NCI-H774 (cell line): ENCODE measurements at regions not wholly inside any gene's neighbourhood (a gene's known extent, or its start where the extent isn't known, plus 50 kb on each side); places are given as distances from the start of the nearest gene placed in this dataset.

Source experiments
- DNase-seq: peaks from one replicate; lab custom pipeline; 2025; lab: John Stamatoyannopoulos, UW

GRCh38 chr13:73514208-73514607, 455.4 kb downstream of the KLF5 start:
- DNase-seq, result no peak

- no peak for DNase-seq
These were observed 454.9 kb downstream of the KLF5 start for GRCh38 chr13:73513751-73514150.

GRCh38 chr13:73508841-73509240, 450.0 kb downstream of the KLF5 start:
- no peak for DNase-seq

- no peak for DNase-seq
These were observed 446.6 kb downstream of the KLF5 start for GRCh38 chr13:73505376-73505890.

GRCh38 chr13:73499695-73500094, 440.9 kb downstream of the KLF5 start:
- DNase-seq, result no peak

GRCh38 chr13:73497430-73497829, 438.6 kb downstream of the KLF5 start:
- DNase-seq, result no peak

- no peak for DNase-seq
These were observed 437.9 kb downstream of the KLF5 start for GRCh38 chr13:73496711-73497110.

GRCh38 chr13:73492811-73493210, 434.0 kb downstream of the KLF5 start:
- DNase-seq, result no peak

- DNase-seq, result no peak
These were observed 423.8 kb downstream of the KLF5 start for GRCh38 chr13:73482556-73482955.

- DNase-seq, result no peak
These were observed 423.2 kb downstream of the KLF5 start for GRCh38 chr13:73481886-73482445.

- DNase-seq, result no peak
These were observed 422.2 kb downstream of the KLF5 start for GRCh38 chr13:73480779-73481559.

- DNase-seq, result no peak
These were observed 421.1 kb downstream of the KLF5 start for GRCh38 chr13:73479856-73480255.

GRCh38 chr13:73479351-73479750, 420.5 kb downstream of the KLF5 start:
- DNase-seq, result no peak

GRCh38 chr13:73477441-73477840, 418.6 kb downstream of the KLF5 start:
- no peak for DNase-seq

- DNase-seq, result no peak
These were observed 414.2 kb downstream of the KLF5 start for GRCh38 chr13:73473016-73473415.

GRCh38 chr13:73467125-73467524, 408.3 kb downstream of the KLF5 start:
- DNase-seq, result no peak

GRCh38 chr13:73466561-73466960, 407.8 kb downstream of the KLF5 start:
- no peak for DNase-seq

GRCh38 chr13:73465617-73465971, 406.8 kb downstream of the KLF5 start:
- no peak for DNase-seq

GRCh38 chr13:73464758-73465616, 406.2 kb downstream of the KLF5 start:
- DNase-seq, result no peak

GRCh38 chr13:73462241-73462640, 403.4 kb downstream of the KLF5 start:
- DNase-seq, result no peak

- DNase-seq, result peak; percentile 47
These were observed 392.6 kb downstream of the KLF5 start for GRCh38 chr13:73451221-73452029.

GRCh38 chr13:73450583-73450982, 391.8 kb downstream of the KLF5 start:
- DNase-seq, result no peak
